ENCODE measurements at regions not wholly inside any gene's neighbourhood (a gene's known extent, or its start where the extent isn't known, plus 50 kb on each side); places are given as distances from the start of the nearest gene placed in this dataset.

DNA sequence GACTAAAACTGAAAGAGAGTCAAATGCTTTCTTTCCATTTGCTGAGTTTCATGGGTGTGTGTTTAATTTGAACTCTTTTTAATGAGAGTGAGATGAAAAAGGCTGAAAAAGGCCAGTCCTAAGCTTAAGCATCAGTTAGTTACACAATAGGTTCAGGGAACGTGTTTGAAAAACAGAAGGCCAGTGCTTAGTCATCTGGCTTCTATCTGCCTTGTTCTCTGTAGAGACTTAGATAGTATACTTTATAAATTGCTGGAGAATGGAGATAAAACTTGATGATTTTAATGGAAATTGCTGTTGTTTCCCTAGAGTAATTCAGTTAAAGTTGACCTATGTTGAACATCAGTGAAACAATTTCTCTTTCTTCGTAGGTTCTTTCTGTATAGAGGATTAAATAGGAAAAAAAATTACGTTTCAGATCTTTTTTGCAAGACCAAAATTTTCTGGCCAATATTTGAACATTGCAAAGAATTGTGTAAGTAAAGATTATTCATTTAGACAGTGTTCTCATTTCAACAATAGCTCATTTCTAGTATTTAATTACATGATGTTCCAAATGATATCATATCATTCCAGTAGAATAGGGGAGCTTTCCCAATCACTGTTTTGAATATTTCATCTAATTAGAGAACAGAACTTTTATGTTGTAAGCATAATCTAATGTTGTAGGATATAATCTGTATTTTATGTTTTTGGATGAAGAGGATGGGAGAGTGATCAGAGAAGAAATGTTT, 1088.8 kb downstream of the ADGRL3 start:
- TF ChIP-seq EZH2 (IDR thresholded peaks at IDR 0.05) (no peak), POLR2AphosphoS5 (IDR thresholded peaks at IDR 0.05; ENCODE audit: borderline replicate concordance, low read depth, low read length) (no peak), FOXP2 (optimal IDR thresholded peaks at IDR 0.05; ENCODE audit: control extremely low read depth, extremely low read length, insufficient read depth) (no peak)

DNA sequence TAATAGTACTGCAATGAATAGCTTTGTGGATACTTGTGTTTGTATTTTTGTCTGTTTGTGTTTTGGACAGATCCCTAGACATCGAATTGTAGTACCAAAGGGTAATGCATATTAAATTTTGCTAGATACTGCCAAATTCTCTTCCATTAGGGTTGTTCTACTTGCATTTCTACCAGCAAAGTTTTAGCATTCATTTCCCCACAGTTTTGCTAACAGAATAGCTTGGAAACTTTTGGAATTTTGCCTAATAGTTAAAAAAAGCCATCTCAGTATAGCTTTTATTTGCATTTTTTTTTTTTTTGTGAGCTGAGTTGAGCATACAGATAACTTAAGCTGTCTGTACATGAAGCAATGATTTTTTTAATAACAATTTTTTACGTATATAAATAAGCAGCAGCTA, 1084.9 kb downstream of the ADGRL3 start:
- no peak overlapping the region for H3K4me3 ChIP-seq
- TF ChIP-seq POLR2AphosphoS5 (IDR thresholded peaks at IDR 0.05; ENCODE audit: borderline replicate concordance, low read depth, low read length) (no peak), FOXP2 (optimal IDR thresholded peaks at IDR 0.05; ENCODE audit: control extremely low read depth, extremely low read length, insufficient read depth) (no peak), EZH2 (IDR thresholded peaks at IDR 0.05) (no peak)
- no peak overlapping the region for H3K27ac ChIP-seq
- no peak for DNase-seq (ENCODE audit: low read depth, low spot score)
- H3K9me3 ChIP-seq (ENCODE audit: low read depth, low read length): no peaks in the 10 kb centered on the region
- no peaks in the 10 kb centered on the region for H3K36me3 ChIP-seq (ENCODE audit: insufficient read depth, low read length)
- H3K9ac ChIP-seq (ENCODE audit: insufficient read length): no peak overlapping the region

More for the DNA sequence above, 1088.8 kb downstream of the ADGRL3 start:
- Histone ChIP-seq H3K27ac (no peak overlapping the region), H3K9me3 (ENCODE audit: low read depth, low read length) (no peaks in the 10 kb centered on the region), H3K4me3 (no peak overlapping the region), H3K36me3 (ENCODE audit: insufficient read depth, low read length) (no peaks in the 10 kb centered on the region), H3K9ac (ENCODE audit: insufficient read length) (no peak overlapping the region)
- DNase-seq (ENCODE audit: low read depth, low spot score): no peak

DNA sequence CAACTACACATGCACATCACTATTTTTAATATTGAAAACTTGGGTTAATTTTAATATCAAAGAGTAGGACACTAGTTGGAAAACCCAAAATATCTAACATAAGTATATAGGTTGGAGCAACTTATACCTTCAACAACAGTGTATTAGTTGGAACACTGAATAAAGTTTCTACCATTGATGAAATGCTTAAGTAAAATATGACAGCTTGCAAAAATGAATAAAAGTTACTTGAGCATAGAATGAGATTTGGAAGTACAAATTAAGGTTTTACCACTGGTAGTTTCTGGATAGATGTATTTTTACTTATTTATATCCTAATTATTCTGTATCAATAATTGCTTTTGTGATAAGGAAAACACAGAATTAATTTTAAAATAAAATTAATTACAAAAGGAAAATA, 1079.6 kb downstream of the ADGRL3 start:
- Histone ChIP-seq H3K9me3 (ENCODE audit: low read depth, low read length) (no peaks in the 10 kb centered on the region), H3K9ac (ENCODE audit: insufficient read length) (no peak overlapping the region)
- no peak for DNase-seq (ENCODE audit: low read depth, low spot score)

DNA sequence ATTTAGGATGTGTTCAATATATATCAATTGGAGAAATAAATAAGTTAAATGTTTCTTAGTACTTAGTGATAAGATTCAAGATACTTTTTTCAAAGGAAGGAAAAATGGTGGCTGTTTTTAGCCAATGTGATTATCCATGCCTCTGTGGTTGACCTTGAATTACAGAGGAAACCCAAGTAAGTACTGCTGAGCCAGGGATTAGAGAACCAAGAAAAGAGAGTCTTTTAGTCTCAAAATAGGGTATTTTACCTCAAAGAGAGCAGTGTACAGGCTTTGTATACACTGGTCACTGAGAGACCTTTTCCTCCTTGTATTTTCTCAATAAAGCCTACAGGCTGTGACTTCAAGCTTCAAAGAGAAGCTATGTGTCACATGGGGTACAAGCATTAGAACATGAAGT, 1075.3 kb downstream of the ADGRL3 start:
- Histone ChIP-seq H3K4me3 (no peak overlapping the region), H3K9ac (ENCODE audit: insufficient read length) (no peak overlapping the region), H3K36me3 (ENCODE audit: insufficient read depth, low read length) (no peaks in the 10 kb centered on the region), H3K27ac (no peak overlapping the region), H3K9me3 (ENCODE audit: low read depth, low read length) (no peaks in the 10 kb centered on the region)
- no peak for TF ChIP-seq FOXP2 (optimal IDR thresholded peaks at IDR 0.05; ENCODE audit: control extremely low read depth, extremely low read length, insufficient read depth)
- TF ChIP-seq POLR2AphosphoS5 (IDR thresholded peaks at IDR 0.05; ENCODE audit: borderline replicate concordance, low read depth, low read length): no peak
- TF ChIP-seq EZH2 (IDR thresholded peaks at IDR 0.05): no peak
- DNase-seq (ENCODE audit: low read depth, low spot score): no peak

More for the DNA sequence above, 1079.6 kb downstream of the ADGRL3 start:
- Histone ChIP-seq H3K4me3 (no peak overlapping the region), H3K36me3 (ENCODE audit: insufficient read depth, low read length) (no peaks in the 10 kb centered on the region), H3K27ac (no peak overlapping the region)
- no peak for TF ChIP-seq FOXP2 (optimal IDR thresholded peaks at IDR 0.05; ENCODE audit: control extremely low read depth, extremely low read length, insufficient read depth)
- TF ChIP-seq POLR2AphosphoS5 (IDR thresholded peaks at IDR 0.05; ENCODE audit: borderline replicate concordance, low read depth, low read length): no peak
- no peak for TF ChIP-seq EZH2 (IDR thresholded peaks at IDR 0.05)

DNA sequence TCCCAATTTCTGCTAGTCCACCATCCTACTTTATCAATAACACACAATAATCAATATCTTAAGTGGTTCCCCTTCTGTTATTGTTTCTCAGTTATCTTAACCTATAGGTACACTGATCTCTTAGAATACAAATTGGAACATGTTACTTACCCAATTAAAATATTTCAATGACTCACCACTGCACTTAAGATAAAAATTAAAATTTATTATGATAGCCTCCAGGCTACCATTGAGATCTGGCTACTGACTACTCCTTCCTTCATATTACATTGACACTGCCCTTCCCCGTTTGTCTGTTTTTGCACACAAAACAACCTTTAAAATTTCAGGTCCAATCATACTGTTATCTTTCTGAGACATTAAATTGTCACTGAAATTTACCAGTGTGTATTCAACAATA, 1074.7 kb downstream of the ADGRL3 start:
- H3K4me3 ChIP-seq: no peak overlapping the region
- no peak for DNase-seq (ENCODE audit: low read depth, low spot score)
- TF ChIP-seq POLR2AphosphoS5 (IDR thresholded peaks at IDR 0.05; ENCODE audit: borderline replicate concordance, low read depth, low read length) (no peak), FOXP2 (optimal IDR thresholded peaks at IDR 0.05; ENCODE audit: control extremely low read depth, extremely low read length, insufficient read depth) (no peak), EZH2 (IDR thresholded peaks at IDR 0.05) (no peak)

DNA sequence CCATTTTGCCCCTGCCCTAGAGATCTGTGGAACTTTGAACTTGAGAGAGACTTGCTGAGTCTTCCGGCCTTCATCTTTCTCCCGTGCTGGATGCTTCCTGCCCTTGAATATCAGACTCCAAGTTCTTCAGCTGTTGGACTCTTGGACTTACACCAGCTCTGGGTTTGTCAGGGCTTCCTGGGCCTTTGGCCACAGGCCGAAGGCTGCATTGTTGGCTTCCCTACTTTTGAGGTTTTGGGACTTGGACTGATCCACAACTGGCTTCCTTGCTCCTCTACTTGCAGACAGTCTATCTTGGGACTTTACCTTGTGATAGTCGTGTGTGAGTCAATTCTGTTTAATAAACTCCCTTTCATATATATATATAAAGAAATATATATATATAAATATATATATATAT, 1071.0 kb downstream of the ADGRL3 start:
- TF ChIP-seq POLR2AphosphoS5 (IDR thresholded peaks at IDR 0.05; ENCODE audit: borderline replicate concordance, low read depth, low read length): no peak
- TF ChIP-seq EZH2 (IDR thresholded peaks at IDR 0.05): no peak
- TF ChIP-seq FOXP2 (optimal IDR thresholded peaks at IDR 0.05; ENCODE audit: control extremely low read depth, extremely low read length, insufficient read depth): no peak
- no peak overlapping the region for H3K9ac ChIP-seq (ENCODE audit: insufficient read length)
- H3K27ac ChIP-seq: no peak overlapping the region
- no peak for DNase-seq (ENCODE audit: low read depth, low spot score)
- no peaks in the 10 kb centered on the region for H3K36me3 ChIP-seq (ENCODE audit: insufficient read depth, low read length)
- H3K9me3 ChIP-seq (ENCODE audit: low read depth, low read length): no peaks in the 10 kb centered on the region
- H3K4me3 ChIP-seq: no peak overlapping the region

More for the DNA sequence above, 1074.7 kb downstream of the ADGRL3 start:
- no peak overlapping the region for H3K27ac ChIP-seq
- no peaks in the 10 kb centered on the region for H3K36me3 ChIP-seq (ENCODE audit: insufficient read depth, low read length)
- H3K9ac ChIP-seq (ENCODE audit: insufficient read length): no peak overlapping the region
- H3K9me3 ChIP-seq (ENCODE audit: low read depth, low read length): no peaks in the 10 kb centered on the region

DNA sequence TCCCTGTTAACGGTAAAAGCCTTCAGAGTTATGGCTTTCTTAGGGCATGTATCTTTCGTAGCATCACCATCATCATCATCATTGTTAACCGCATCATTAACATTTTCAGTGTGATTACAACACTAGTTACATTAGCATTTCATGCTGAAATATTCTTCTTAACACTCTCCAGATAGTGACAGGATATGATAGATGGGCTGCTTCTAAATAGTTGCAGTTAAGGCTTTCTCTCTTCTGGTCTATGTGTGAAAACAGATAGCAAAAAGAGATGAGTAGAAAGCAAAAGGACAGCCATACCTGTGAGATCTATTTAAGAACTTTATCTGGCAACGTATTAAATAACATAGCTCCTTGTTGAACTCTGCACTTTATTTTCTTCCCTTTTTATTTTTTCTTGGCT, 1069.8 kb downstream of the ADGRL3 start:
- no peaks in the 10 kb centered on the region for H3K9me3 ChIP-seq (ENCODE audit: low read depth, low read length)
- H3K36me3 ChIP-seq (ENCODE audit: insufficient read depth, low read length): no peaks in the 10 kb centered on the region
- TF ChIP-seq FOXP2 (optimal IDR thresholded peaks at IDR 0.05; ENCODE audit: control extremely low read depth, extremely low read length, insufficient read depth): no peak
- TF ChIP-seq POLR2AphosphoS5 (IDR thresholded peaks at IDR 0.05; ENCODE audit: borderline replicate concordance, low read depth, low read length): no peak
- no peak for TF ChIP-seq EZH2 (IDR thresholded peaks at IDR 0.05)
- H3K27ac ChIP-seq: no peak overlapping the region
- DNase-seq (ENCODE audit: low read depth, low spot score): no peak
- no peak overlapping the region for H3K4me3 ChIP-seq
- no peak overlapping the region for H3K9ac ChIP-seq (ENCODE audit: insufficient read length)

DNA sequence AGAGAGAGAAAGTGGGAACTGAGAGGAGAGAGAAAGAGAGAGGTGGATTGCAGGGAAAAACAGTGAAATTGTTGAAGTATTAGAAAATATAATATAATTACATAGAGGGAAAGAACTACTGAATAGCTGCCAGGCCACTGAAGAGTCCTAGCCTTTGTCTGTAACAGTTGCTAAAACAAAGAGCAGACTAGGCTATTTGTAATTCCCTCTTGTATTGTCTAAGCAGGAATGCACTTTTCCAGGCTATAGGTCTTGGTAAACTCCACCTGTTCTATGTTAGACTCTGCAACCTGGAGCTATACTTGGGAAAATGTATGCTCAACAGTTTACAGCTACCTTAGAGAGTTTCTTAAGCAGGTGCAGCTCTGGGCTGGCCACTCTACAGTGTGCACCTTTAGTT, 1063.3 kb downstream of the ADGRL3 start:
- TF ChIP-seq EZH2 (IDR thresholded peaks at IDR 0.05) (no peak), FOXP2 (optimal IDR thresholded peaks at IDR 0.05; ENCODE audit: control extremely low read depth, extremely low read length, insufficient read depth) (no peak), POLR2AphosphoS5 (IDR thresholded peaks at IDR 0.05; ENCODE audit: borderline replicate concordance, low read depth, low read length) (no peak)
- no peak overlapping the region for H3K9ac ChIP-seq (ENCODE audit: insufficient read length)
- no peak for DNase-seq (ENCODE audit: low read depth, low spot score)
- H3K4me3 ChIP-seq: no peak overlapping the region
- H3K27ac ChIP-seq: no peak overlapping the region
- H3K36me3 ChIP-seq (ENCODE audit: insufficient read depth, low read length): no peaks in the 10 kb centered on the region
- no peaks in the 10 kb centered on the region for H3K9me3 ChIP-seq (ENCODE audit: low read depth, low read length)

DNA sequence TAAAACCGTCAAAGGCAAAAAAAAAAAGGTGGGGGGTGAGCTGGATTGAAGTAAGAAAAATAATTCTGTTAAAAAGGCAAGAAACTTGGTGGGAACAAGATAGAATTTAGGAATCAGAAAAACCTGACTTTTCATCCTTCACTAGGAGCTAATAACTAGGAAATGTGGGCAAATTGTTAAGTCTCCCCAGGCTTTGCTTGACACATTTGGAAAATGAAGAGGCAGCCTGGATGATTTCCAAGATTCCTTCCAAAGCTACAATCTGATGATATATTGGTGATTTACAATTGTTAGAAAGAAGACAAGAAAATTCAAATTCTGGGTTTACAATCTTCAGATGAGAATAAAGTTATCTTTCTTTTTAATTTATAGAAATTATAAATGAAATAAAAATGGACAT, 1062.5 kb downstream of the ADGRL3 start:
- no peak for DNase-seq (ENCODE audit: low read depth, low spot score)
- Histone ChIP-seq H3K27ac (no peak overlapping the region), H3K4me3 (no peak overlapping the region), H3K36me3 (ENCODE audit: insufficient read depth, low read length) (no peaks in the 10 kb centered on the region), H3K9ac (ENCODE audit: insufficient read length) (no peak overlapping the region), H3K9me3 (ENCODE audit: low read depth, low read length) (no peaks in the 10 kb centered on the region)
- TF ChIP-seq EZH2 (IDR thresholded peaks at IDR 0.05) (no peak), FOXP2 (optimal IDR thresholded peaks at IDR 0.05; ENCODE audit: control extremely low read depth, extremely low read length, insufficient read depth) (no peak), POLR2AphosphoS5 (IDR thresholded peaks at IDR 0.05; ENCODE audit: borderline replicate concordance, low read depth, low read length) (no peak)

Measured in SK-N-MC (cell line).